ENCODE measurements at regions not wholly inside any gene's neighbourhood (a gene's known extent, or its start where the extent isn't known, plus 50 kb on each side); places are given as distances from the start of the nearest gene placed in this dataset.
A peak's percentile ranks its signal among the peaks of the same experiment; 100 is the strongest.

DNA sequence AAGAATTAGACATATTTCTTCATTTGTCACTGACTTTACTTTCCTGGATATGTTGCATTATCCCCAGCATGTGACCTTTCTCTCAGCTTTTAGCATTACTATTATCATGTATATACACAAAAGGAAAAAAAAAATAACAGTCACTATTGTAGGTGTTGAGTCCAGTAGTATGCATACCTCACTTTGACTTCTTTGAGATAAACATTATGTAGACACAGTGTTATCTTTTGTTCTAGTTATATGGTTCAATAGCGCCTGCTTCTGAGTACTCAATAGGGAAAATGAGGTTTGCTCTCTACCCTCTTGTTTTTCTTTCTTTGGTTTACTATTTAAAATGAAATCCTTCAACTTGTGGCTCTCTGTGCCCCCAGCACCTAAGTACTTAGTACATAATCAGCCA, 409.6 kb upstream of the PKN2 start:
- DNase-seq (ENCODE audit: low spot score) (no peak), FAIRE-seq (no peak)

- FAIRE-seq, result no peak
- no peak for DNase-seq (ENCODE audit: low spot score)
These were observed 408.7 kb upstream of the PKN2 start for GRCh38 chr1:88275259-88275862.

DNA sequence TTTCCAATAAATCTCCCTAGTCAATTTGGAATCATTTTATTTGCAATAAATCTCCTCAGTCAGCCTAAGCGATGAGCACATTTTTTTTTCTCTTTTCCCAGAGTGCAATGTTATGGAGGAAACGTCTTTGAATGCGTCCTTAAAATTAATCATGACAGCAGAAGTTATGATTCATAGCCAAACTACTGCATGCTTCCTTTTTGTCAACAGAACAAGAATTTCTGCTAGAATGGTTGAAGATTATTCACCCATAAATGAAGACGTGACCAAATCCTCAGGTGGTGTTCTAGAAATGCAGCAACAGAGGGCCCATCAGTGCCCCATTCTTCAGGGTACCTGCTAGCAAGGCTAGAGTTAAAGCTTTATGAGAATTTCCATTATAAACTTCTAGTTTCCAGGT, 407.9 kb upstream of the PKN2 start:
- no peak for FAIRE-seq
- peak; percentile 24 for DNase-seq (ENCODE audit: low spot score)

GRCh38 chr1:88284066-88284465, 400.0 kb upstream of the PKN2 start:
- no peak for DNase-seq (ENCODE audit: low spot score)
- FAIRE-seq, result no peak

DNA sequence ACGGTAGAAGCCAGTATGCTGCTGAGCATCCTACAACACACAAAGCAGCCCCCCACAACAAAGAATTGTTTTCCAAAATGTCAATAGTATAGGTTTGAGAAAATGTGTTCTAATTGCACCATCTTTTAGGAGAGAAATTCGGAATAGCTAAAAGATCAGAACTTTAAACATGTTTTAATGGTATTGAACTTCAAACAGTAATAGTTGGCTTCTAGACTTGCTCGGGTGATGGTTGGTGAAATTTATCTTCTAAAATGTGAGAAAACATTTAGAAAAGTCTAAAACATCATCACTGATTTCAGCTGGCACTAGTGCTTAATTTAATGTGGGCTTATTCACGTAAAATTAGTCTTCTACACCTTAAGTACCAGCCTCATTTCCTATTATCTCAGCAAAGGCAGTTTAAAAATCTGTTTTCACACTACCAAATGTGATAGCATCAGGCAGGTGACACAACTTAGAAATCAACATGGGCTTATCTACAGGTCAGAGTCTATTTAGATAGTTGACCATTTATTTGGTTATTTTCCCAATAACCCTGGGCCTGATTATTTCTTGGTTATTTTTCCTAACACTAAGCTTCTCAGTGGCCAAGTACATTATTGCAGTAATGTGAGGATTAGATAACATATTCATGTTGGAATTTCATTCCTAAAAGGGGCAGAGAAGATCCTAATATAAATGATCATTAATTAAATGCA, 399.3 kb upstream of the PKN2 start:
- DNase-seq (ENCODE audit: low spot score) (no peak), FAIRE-seq (no peak)

GRCh38 chr1:88286716-88287115, 397.4 kb upstream of the PKN2 start:
- DNase-seq (ENCODE audit: low spot score), result no peak
- FAIRE-seq, result no peak

GRCh38 chr1:88288571-88288970, 395.5 kb upstream of the PKN2 start:
- FAIRE-seq, result no peak
- DNase-seq (ENCODE audit: low spot score), result no peak

GRCh38 chr1:88289401-88290102, 394.5 kb upstream of the PKN2 start:
- no peak for FAIRE-seq

GRCh38 chr1:88291611-88292354, 392.3 kb upstream of the PKN2 start:
- no peak for FAIRE-seq
- DNase-seq (ENCODE audit: low spot score), result no peak

More at GRCh38 chr1:88289401-88290102, 394.5 kb upstream of the PKN2 start:
- no peak for DNase-seq (ENCODE audit: low spot score)

- DNase-seq (ENCODE audit: low spot score) (no peak), FAIRE-seq (no peak)
These were observed 390.3 kb upstream of the PKN2 start for GRCh38 chr1:88293691-88294190.

GRCh38 chr1:88296227-88296626, 387.8 kb upstream of the PKN2 start:
- DNase-seq (ENCODE audit: low spot score) (no peak), FAIRE-seq (no peak)

- FAIRE-seq (no peak), DNase-seq (ENCODE audit: low spot score) (no peak)
These were observed 387.4 kb upstream of the PKN2 start for GRCh38 chr1:88296642-88297041.

DNA sequence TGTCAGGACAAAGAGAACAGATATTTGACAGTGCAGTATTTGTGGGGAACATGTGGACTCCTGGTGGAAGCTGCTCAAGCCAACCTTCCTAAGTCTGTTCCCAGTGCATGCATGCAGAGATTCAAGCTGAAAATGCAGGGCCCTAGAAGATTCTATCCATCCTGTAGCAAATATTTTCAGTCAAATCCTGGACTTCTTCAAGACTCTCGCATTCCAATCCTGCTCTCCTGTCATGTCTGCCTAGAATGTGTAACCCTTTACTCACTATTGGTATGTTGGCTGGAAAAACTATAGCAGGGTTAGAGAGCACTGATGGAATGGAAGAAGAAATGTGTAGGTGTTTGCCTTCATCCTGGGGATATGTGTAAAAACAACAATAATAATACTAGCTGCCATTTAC, 385.6 kb upstream of the PKN2 start:
- FAIRE-seq (no peak), DNase-seq (ENCODE audit: low spot score) (no peak)

DNA sequence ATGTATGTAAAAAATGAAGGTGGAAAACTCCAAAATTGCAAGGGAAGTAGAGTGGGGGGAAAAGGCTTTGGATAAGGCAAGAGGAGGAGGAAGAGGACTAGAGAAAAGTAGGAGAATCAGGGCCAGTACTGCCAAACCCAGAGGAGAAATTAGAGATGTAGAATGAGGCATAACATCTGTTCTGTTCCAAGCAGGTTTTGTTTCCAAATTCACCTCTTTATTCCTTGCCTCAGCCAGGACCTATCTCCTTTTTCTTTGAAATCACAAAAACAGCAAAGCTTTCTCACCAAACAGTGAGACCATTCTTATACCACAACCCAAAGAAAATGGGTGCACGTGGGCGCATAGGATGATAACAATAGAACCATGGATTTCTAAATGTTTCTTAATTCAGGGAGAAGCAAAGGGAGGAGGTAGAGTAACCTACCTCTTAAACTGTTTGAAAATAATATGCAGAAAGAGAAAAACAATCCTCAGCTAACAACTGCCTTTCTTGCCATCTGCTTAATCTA, 383.3 kb upstream of the PKN2 start:
- DNase-seq (ENCODE audit: low spot score) (no peak), FAIRE-seq (no peak)

- FAIRE-seq (no peak), DNase-seq (ENCODE audit: low spot score) (peak; percentile 40)
These were observed 381.1 kb upstream of the PKN2 start for GRCh38 chr1:88302843-88303486.

DNA sequence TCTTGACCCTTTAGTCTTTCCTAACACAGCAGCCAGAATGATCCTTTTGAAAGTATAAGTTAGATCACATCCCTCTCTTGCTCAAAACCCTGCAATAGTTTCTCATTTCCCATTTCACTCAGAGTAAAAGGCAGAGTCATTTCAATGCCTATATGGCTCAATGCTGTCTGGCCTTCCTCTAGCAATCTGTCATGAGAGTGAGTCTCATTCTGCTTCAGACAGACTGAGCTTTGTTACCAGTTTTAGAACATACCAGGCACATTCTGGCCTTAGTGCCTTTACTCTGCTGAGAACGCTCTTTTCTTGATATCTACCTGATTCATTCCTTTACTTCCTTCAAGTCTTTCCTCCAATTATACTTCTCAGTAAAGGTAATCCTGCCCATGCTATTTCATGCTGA, 372.8 kb upstream of the PKN2 start:
- DNase-seq (ENCODE audit: low spot score) (no peak), FAIRE-seq (no peak)

- DNase-seq (ENCODE audit: low spot score) (no peak), FAIRE-seq (no peak)
These were observed 372.2 kb upstream of the PKN2 start for GRCh38 chr1:88311907-88312306.

DNA sequence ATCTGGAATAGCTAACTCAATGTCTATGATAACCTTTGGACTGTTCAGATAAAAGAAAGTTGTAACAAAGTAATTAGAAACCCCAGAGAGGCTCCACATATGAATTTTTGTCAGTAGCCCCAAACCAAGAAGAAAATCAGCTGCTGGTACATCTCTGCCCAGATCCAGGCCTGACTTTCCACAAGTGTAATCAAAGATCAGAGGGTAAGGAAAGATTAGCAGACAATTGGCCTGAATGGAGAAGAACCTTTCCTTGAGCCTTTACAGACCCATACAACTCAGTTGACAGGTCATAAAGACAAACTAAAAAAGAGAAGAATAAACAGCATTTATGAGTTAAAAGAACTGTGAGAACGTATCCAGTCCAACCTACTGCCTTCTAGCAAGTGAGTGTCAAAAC, 366.7 kb upstream of the PKN2 start:
- FAIRE-seq, result no peak
- DNase-seq (ENCODE audit: low spot score), result no peak

GRCh38 chr1:88318740-88319139, 365.3 kb upstream of the PKN2 start:
- FAIRE-seq, result no peak

DNA sequence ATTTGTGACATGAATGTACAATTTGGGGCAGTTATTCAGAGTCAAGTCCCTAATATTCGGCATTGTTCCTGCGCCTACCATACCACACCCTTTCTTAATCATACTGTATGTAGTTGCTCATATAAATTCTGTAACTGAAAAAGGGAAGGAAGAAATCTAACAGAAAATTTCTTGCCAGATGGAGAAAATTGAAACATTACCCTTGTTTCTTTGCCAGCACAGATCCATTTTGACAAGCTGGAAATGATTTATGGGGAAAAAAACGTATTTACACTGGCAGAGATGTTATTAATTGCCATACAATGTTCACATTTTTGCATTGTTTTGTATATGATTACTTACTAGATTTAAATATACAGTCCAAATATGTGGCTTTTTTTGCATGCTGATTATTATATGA, 363.8 kb upstream of the PKN2 start:
- no peak for DNase-seq (ENCODE audit: low spot score)
- no peak for FAIRE-seq

More at GRCh38 chr1:88318740-88319139, 365.3 kb upstream of the PKN2 start:
- no peak for DNase-seq (ENCODE audit: low spot score)

DNA sequence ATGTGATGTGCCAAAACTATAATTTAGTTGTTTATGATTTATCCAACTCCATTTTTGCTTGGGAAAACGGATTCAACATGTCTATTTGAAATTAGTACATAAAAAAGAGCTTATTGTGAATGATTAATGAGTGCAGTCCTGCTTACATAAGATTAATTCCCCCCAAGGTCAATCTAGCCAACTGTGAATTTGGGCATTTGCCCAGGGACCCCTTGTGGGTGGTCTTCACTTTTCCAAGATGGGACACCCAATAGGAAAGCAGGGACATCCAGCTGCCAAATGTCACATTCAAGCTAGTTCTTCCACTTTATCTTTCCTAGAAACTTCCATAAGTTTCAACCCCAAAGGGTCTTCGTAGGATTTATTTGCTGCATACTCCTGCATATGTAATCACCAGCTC, 362.4 kb upstream of the PKN2 start:
- DNase-seq (ENCODE audit: low spot score) (no peak), FAIRE-seq (no peak)
